Mesodermal cell (in vitro differentiated cells): ENCODE measurements at regions not wholly inside any gene's neighbourhood (a gene's known extent, or its start where the extent isn't known, plus 50 kb on each side); places are given as distances from the start of the nearest gene placed in this dataset.
"Not testable (repeated sequence)": the region's sequence is repeated elsewhere in the genome, so short reads cannot be mapped to it uniquely, and the experiment has no call there.

Source experiments
- H3K27ac ChIP-seq: 2 replicates; pipeline ENCODE4 v1.7.0; 2013; ENCODE audit warnings: mild to moderate bottlenecking, low read depth, low read length, moderate library complexity; ENCODE audit not compliant: severe bottlenecking
- H3K36me3 ChIP-seq: 2 replicates; pipeline ENCODE4 v1.7.1; 2013; ENCODE audit warnings: mild to moderate bottlenecking, low read length, moderate library complexity; ENCODE audit not compliant: control insufficient read depth, insufficient read depth
- H3K4me1 ChIP-seq: one replicate; pipeline ENCODE4 v1.7.1; 2013; ENCODE audit warnings: mild to moderate bottlenecking, low read length; ENCODE audit not compliant: insufficient read depth, control insufficient read depth, poor library complexity, severe bottlenecking
- H3K4me3 ChIP-seq: 2 replicates; pipeline ENCODE4 v1.7.0; 2013; ENCODE audit warnings: low read length, control low read depth, mild to moderate bottlenecking; ENCODE audit not compliant: insufficient read depth, poor library complexity, severe bottlenecking; ENCODE audit errors: extremely low read depth
- H3K9me3 ChIP-seq: 2 replicates; pipeline ENCODE4 v1.7.1; 2013; ENCODE audit warnings: mild to moderate bottlenecking, low read length, moderate library complexity; ENCODE audit not compliant: control insufficient read depth
- WGBS, 2 experiments: methylation state at CpG; one replicate each; pipeline ENCODE4 v1.1.5; 2013; ENCODE audit warnings: missing lambda C conversion rate in 2 of 2; ENCODE audit not compliant: insufficient coverage in 2 of 2; 5-methylcytosine and 5-hydroxymethylcytosine counted together

DNA sequence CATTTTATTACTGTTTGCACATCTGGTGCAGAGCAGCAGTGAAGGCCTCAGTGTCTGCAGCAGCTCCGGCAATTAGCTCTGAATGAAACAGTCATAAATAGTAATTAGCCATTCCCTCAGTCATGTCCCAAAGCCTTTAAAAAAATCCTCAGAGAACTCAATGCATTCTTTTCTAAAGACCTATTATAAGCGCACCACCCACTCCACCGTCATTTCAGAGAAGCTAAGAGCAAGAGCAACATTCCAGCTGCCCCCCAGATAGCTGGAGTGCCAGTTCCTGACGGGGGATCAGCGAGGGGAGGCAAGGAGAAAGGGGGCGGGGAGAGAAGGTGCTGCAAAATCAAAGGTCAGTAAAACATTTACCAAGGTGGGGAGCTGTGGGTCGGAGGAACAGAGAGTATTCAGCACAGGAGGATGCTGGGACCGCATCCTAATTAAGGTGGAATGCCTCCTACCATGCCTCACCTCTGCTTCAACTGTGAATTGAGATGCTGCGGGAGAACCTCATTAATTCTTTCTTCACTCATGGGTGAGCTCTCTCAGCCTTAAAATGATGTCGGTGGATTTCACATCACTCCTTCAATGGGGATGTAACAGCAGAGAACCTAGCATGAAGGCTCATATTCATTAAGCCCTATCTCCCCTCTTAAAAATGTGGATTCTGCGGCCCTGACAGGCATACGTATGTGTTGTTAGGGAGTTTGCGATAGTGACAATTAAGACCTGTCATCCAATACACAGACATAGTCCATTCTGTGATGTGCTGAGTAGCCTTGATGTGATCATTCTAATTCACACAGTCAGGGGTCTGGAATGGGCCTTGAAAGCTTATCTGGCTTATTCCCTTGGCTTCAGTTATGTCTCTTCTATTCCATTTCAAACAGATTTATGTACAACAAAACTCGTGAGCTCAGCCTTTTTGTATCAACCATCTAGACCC lies 469.5 kb upstream of the NRSN1 start:
- Histone ChIP-seq H3K36me3 (no peaks in the 10 kb centered on the region), H3K9me3 (no peaks in the 10 kb centered on the region), H3K27ac (no peak overlapping the region), H3K4me1 (no peaks in the 10 kb centered on the region), H3K4me3 (no peak overlapping the region)
- WGBS, 2 experiments = 81 to 84% methylated on average over 7 of the region's 14 CpGs

DNA sequence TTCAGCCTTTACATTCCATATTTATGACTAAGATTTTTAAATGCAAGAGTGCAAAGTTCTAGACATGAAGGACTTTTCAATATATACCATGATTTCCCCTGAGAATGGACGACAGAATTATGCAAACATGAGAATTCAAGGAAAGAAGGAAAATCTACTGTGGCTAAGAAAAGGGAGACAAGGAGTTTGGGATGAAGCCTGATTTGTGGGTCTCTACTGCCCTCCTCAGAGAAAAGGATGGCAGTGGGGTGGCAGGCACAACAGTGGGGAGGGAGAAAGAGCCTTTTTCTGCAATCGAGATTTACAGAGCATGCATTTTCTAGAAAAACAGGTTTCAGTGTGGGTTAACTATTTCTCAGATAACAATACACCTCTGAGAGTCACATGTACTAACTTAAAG lies 466.9 kb upstream of the NRSN1 start:
- Histone ChIP-seq H3K9me3 (no peaks in the 10 kb centered on the region), H3K36me3 (no peaks in the 10 kb centered on the region), H3K27ac (no peak overlapping the region), H3K4me1 (no peaks in the 10 kb centered on the region), H3K4me3 (no peak overlapping the region)
- WGBS, 2 experiments = 0 to 22% methylated on average over 1 of the region's 2 CpGs

DNA sequence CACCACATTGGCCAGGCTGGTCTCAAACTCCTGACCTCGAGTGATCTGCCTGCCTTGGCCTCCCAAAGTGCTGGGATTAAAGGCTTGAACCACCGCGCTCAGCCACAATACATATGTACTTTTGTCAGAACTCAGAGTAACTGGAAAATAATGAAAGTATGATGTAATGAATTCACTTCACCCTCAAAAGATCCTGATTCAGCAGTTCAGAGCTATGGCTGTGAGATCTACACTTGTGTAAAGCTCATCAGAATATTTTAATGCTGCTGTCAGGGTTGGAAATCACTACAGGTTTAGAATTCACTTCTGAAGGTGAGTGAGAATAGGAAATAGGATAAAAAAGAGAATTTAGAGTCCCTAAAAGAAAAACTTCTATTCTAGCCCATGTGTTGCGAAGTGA lies 464.5 kb upstream of the NRSN1 start:
- no peak overlapping the region for H3K27ac ChIP-seq
- WGBS, 2 experiments = 71 to 93% methylated on average over 1 of the region's 4 CpGs
- H3K9me3 ChIP-seq = no peaks in the 10 kb centered on the region
- no peaks in the 10 kb centered on the region for H3K4me1 ChIP-seq
- no peaks in the 10 kb centered on the region for H3K36me3 ChIP-seq
- no peak overlapping the region for H3K4me3 ChIP-seq

DNA sequence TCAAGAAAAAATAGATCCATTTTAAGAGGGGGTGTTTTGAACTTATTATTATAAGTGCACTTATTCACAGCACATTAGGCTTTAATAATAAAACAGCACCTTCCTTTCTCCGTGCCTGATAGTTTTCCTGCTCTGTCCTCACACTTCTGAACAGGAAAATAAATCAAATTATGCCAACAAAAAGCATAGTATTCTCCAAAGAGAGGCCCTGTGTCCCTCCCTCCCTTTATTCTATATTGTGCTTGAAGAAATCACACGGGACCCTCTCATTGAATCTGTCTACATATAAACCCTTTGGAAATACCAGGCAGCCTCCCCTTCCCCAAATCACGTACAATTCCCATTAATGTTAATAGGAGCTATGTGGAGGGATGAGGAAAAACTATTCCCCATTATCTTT lies 462.9 kb upstream of the NRSN1 start:
- Histone ChIP-seq H3K36me3 (no peaks in the 10 kb centered on the region), H3K4me1 (no peaks in the 10 kb centered on the region), H3K27ac (no peak overlapping the region), H3K4me3 (no peak overlapping the region), H3K9me3 (no peaks in the 10 kb centered on the region)
- WGBS, 2 experiments = 100% methylated on average over 1 of the region's 3 CpGs; no CpG with 5 or more reads in 1 of the 2 experiments

DNA sequence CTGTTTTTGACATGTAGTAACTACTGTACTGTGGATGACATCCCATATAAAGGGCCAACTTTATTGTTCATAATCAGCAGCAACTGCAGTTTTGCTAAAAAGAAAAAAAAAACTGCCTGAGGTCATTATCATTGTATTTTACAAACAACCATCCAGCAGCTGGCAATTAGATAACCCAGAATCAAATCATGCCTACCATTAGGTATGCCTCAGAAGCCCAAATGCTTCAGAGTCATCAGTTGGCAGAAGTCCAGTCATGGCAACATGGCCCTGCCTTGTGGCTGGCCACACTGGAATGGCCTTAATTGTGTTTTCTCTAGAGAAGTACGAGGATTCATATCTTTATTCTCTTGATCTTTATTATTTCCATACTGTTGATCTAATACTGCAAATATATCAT lies 462.4 kb upstream of the NRSN1 start:
- Histone ChIP-seq H3K27ac (no peak overlapping the region), H3K4me1 (no peaks in the 10 kb centered on the region), H3K9me3 (no peaks in the 10 kb centered on the region), H3K36me3 (no peaks in the 10 kb centered on the region), H3K4me3 (no peak overlapping the region)
- no CpG with 5 or more reads among the region's 1 CpG for WGBS, 2 experiments

DNA sequence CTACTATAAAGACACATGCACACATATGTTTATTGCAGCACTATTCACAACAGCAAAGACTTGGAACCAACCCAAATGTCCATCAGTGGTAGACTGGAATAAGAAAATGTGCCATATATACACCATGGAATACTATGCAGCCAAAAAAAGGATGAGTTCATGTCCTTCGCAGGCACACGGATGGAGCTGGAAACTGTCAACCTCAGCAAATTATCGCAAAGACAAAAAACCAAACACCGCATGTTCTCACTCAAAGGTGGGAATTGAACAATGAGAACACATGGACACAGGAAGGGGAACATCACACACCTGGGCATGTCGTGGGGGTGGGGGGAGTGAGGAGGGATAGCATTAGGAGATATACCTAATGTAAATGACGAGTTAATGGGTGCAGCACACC lies 460.1 kb upstream of the NRSN1 start:
- H3K9me3 ChIP-seq, H3K36me3 ChIP-seq, H3K27ac ChIP-seq, H3K4me1 ChIP-seq, H3K4me3 ChIP-seq: not testable (repeated sequence)
- WGBS, 2 experiments = 83 to 90% methylated on average over 2 to 6 of the region's 6 CpGs

DNA sequence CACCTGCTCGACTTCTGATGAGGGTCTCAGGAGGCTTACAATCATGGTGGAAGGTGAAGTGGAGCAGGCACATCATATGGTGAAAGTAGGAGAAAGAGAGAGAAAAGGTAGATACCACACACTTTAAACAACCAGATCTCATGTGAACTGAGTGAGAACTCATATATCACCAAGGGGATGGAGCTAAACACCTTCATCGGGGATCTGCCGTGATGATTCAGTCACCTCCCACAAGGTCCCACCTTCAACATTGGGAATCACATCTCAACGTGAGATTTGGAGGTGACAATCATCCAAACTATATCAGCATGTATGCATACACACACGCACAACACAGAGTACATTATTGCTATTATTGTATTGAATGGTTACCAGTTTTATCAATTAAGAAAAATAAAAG lies 453.3 kb upstream of the NRSN1 start:
- Histone ChIP-seq H3K4me1 (no peaks in the 10 kb centered on the region), H3K4me3 (no peak overlapping the region), H3K9me3 (peaks cover 7% of the 10 kb centered on the region), H3K36me3 (no peaks in the 10 kb centered on the region), H3K27ac (no peak overlapping the region)
- WGBS, 2 experiments = 89 to 100% methylated on average over 1 to 3 of the region's 5 CpGs

DNA sequence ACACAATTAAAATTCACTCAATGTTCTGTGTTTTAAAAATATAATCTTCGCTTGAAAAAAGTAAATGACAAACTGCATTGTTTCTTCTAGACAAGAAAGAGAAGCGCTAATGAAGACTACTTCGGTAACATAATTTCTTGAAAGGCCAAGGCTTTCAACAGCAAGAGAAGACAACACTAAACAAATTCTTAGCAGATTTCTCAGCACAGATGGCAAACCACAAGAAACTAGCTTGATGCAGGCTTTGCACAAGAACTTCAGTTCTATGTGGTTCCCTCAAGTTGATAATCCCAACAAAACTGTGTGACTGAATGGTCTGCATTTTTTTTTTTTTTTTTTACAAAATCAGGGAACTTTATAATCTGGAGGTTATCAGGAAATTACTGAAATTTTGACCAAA lies 447.4 kb upstream of the NRSN1 start:
- Histone ChIP-seq H3K4me1 (no peaks in the 10 kb centered on the region), H3K36me3 (no peaks in the 10 kb centered on the region), H3K27ac (no peak overlapping the region), H3K9me3 (no peaks in the 10 kb centered on the region), H3K4me3 (no peak overlapping the region)
- WGBS, 2 experiments = 100% methylated on average over 1 of the region's 3 CpGs; no CpG with 5 or more reads in 1 of the 2 experiments

DNA sequence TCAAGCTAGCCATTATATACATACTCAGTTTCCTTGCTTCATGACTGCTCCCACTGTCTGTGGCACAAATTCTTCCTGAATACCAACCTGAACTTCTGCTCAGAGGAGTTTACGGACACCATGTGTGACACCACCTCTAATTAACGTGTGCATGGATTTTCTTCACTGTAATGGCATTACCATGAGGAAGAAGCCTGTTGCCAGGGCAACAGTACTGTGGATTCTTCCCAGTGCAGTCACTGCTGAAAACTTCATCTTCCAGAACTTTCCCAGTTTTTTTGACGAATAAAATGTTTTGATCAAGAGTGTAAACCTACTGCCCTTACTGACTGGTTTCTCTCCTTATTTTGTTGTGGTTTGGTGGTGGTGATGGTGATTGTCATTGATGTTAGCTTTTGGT lies 444.3 kb upstream of the NRSN1 start:
- 86 to 87% methylated on average over 2 of the region's 3 CpGs for WGBS, 2 experiments
- Histone ChIP-seq H3K9me3 (no peaks in the 10 kb centered on the region), H3K36me3 (no peaks in the 10 kb centered on the region)

DNA sequence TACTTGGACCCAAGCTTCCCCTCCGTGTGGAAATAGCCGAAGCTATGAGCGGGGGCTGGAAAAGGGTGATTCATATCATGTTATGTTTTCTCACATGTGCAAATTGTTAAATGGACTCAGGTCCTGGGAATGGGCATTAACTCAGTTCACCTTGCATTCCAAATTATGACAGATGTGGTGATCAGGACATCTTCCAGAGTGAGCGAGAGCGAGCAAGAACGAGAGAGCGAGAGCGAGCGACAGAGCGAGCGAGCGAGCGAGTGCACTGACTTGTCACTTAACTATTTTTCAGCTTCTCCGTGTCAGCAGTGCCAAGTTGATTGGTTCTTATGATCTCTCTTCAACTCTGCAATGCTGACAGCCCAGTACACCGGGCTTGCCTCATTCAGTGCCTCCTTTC lies 437.4 kb upstream of the NRSN1 start:
- no peak overlapping the region for H3K27ac ChIP-seq
- no peaks in the 10 kb centered on the region for H3K36me3 ChIP-seq
- WGBS, 2 experiments = 86% methylated on average over 14 of the region's 15 CpGs
- H3K4me3 ChIP-seq = no peak overlapping the region
- no peaks in the 10 kb centered on the region for H3K4me1 ChIP-seq
- H3K9me3 ChIP-seq = no peaks in the 10 kb centered on the region

More for the DNA sequence above, 444.3 kb upstream of the NRSN1 start:
- Histone ChIP-seq H3K4me1 (no peaks in the 10 kb centered on the region), H3K4me3 (no peak overlapping the region), H3K27ac (no peak overlapping the region)

DNA sequence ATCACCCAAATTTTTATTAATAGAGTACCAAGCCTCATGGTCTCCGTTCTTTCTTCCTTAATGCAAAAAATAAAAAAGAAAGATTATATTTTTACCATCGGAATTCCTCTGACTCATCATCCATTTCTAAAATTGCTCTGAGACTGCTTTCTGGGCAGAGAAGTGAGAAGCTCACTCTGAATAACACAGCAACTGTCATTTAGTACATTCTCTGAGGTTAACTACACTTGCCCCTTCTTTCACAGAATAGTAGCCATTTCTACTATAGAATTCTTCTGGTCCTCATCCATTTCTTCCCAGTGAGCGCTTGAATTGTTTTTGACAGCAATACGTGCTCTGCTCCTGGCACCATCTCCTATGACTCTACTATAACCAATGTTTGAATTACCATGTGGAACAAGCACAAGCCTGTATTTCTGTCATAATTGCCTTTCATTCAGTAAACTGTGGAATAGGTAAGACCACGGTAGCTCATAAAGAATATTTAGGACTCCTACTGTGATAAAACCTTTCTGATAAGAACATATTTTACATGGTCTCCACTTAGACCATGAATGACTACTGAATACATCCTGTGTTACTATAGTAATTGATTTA lies 435.5 kb upstream of the NRSN1 start:
- Histone ChIP-seq H3K27ac (no peak overlapping the region), H3K9me3 (no peaks in the 10 kb centered on the region)
- 91 to 93% methylated on average over 2 to 4 of the region's 5 CpGs for WGBS, 2 experiments

More for the DNA sequence above, 435.5 kb upstream of the NRSN1 start:
- H3K36me3 ChIP-seq = no peaks in the 10 kb centered on the region
- H3K4me1 ChIP-seq = no peaks in the 10 kb centered on the region
- H3K4me3 ChIP-seq = no peak overlapping the region
